GM12892 (cell line): ENCODE measurements at regions not wholly inside any gene's neighbourhood (a gene's known extent, or its start where the extent isn't known, plus 50 kb on each side); places are given as distances from the start of the nearest gene placed in this dataset.

ENCODE experiments used
- POLR2A ChIP-seq: IDR thresholded peaks from 2 replicates; pipeline ENCODE4 v1.6.1; 2011; ENCODE audit warnings: low read depth, low read length, control low read depth
- POLR2AphosphoS5 ChIP-seq: IDR thresholded peaks from 2 replicates; pipeline ENCODE4 v1.6.1; 2011; ENCODE audit warnings: low read depth, low read length, control low read depth
- TAF1 ChIP-seq: IDR thresholded peaks from 2 replicates; pipeline ENCODE4 v1.6.1; 2011; ENCODE audit warnings: low read depth, mild to moderate bottlenecking, control low read depth, low read length, borderline replicate concordance

DNA sequence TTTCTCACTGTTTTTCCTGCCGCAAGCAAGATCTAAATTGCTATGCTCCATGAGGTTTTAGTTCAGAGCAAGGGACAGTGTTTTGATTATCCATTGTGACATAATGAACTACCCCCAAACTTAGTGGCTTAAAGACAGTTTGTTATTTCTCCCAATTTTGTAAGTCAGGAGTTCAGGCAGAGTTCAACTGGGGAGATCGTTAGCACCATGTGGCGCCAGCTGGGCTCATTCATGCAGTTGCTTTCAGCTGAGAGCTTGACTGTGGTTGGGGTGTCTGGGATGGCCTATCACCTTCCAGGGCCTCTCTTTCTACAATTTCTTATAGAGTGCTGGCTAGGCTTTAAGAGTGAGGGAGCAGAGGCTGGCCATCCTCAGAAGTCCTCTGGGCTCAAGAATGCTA lies 382.9 kb upstream of the CELF4 start:
- TF ChIP-seq POLR2AphosphoS5 (no peak), POLR2A (no peak), TAF1 (no peak)
